Heart right ventricle (tissue), 16 donors: ENCODE measurements at regions not wholly inside any gene's neighbourhood (a gene's known extent, or its start where the extent isn't known, plus 50 kb on each side); places are given as distances from the start of the nearest gene placed in this dataset.
A peak's percentile ranks its signal among the peaks of the same experiment; 100 is the strongest.

Experiments used
- ATAC-seq, 8 donors: fragments of 200-7000 bp; cut with Tn5 transposase; one replicate each; pipeline ENCODE4 v1.9.1; 2020; ENCODE audit warnings: mild to moderate bottlenecking in 8 of 8, moderate library complexity in 8 of 8, moderate number of reproducible peaks in 1 of 8
- DNase-seq, 2 donors: peaks; one replicate each; pipeline ENCODE4 v3.0.0-alpha.2; 2020
- H3K27ac ChIP-seq, 10 donors: fragments of 200-600 bp; sonication (generic) in 2 of 10; one replicate each; pipeline versions ENCODE4 v1.5.0 to v1.8.0; 2020 to 2022; ENCODE audit warnings: mild to moderate bottlenecking in 3 of 10
- H3K27me3 ChIP-seq, 7 donors: fragments of 200-600 bp; one replicate each; pipeline ENCODE4 v1.8.0; 2021 to 2022; ENCODE audit warnings: mild to moderate bottlenecking in 2 of 7
- H3K36me3 ChIP-seq, 9 donors: fragments of 200-600 bp; sonication (generic) in 1 of 9; one replicate each; pipeline versions ENCODE4 v1.5.0 to v1.8.0; 2020 to 2022; ENCODE audit warnings: mild to moderate bottlenecking in 2 of 9
- H3K4me1 ChIP-seq, 9 donors: fragments of 200-600 bp; sonication (generic) in 1 of 9; one replicate each; pipeline versions ENCODE4 v1.5.0 to v1.8.0; 2020 to 2022; ENCODE audit warnings: mild to moderate bottlenecking in 4 of 9
- H3K4me3 ChIP-seq, 10 donors: fragments of 200-600 bp; sonication (generic) in 2 of 10; one replicate each; pipeline versions ENCODE4 v1.5.0 to v1.8.0; 2020 to 2022; ENCODE audit warnings: mild to moderate bottlenecking in 7 of 10, moderate library complexity in 2 of 10
- H3K9me3 ChIP-seq, 11 donors: fragments of 200-600 bp in 10 of 11; sonication (generic) in 2 of 11; one replicate each; pipeline versions ENCODE4 v1.5.0 to v1.8.0; 2013 to 2022; ENCODE audit warnings: mild to moderate bottlenecking in 2 of 11, control low read depth in 1 of 11, moderate library complexity in 1 of 11
- CTCF ChIP-seq, 9 donors: fragments of 200-600 bp; sonication (generic) in 2 of 9; IDR thresholded peaks; one replicate each; pipeline versions ENCODE4 v1.5.0 to v1.8.0; 2021 to 2022; ENCODE audit warnings: antibody characterized with exemption in 9 of 9, mild to moderate bottlenecking in 5 of 9, moderate library complexity in 1 of 9
- WGBS, 2 donors: extraction: QIAGEN DNeasy Blood & Tissue Kit; methylation state at CpG; one replicate each; pipeline ENCODE4 v1.1.7; 2013; ENCODE audit warnings: inconsistent platforms in 1 of 2; 5-methylcytosine and 5-hydroxymethylcytosine counted together
- intact Hi-C, 10 donors: fragments of 100-400 bp; cut with DNase I; formaldehyde crosslinking; loops; one replicate each; pipeline versions ENCODE4 v1.11.1 to v1.14.2; 2022
- donor health status: Arrhythmogenic right ventricular cardiomyopathy.
- donor health status: ischemic (EF 13 %, LVEDD 7.1; RV severe dilation, severe dysfunction).
- donor health status: healthy with polysubstance abuse.
- donor health status: DM: no; HTN: yes; CAD: no.
- donor health status: DM: no; HTN: no; CAD: no.
- donor health status: ischemic (EF 25% LVEDD 6.9; RV normal size, moderate dysfunction).
- donor health status: ischemic (EF 25% LVEDD 5.7; RV mildly dilated, moderate dysfunction).
- donor health status: healthy.
- donor health status: DM: yes; HTN: yes; CAD: no.
- donor health status: Ischemic cardiomyopathy.
- donor health status: ischemic (EF 35%, LVEDD 5.7; RV mildly dilated, moderate dysfunction).
- donor health status: nonischemic (EF 11% LVEDD 7.7; RV severe dilation, severe dysfunction).
- donor health status: DM: yes; HTN: yes; CAD: no.
- donor health status: PGD.
- donor health status: ischemic (EF 29% LVEDD 5.4; RV normal size, mild dysfunction).
- donor health status: nonischemic (EF 23%, LVEDD 6.1; RV moderate dilation, normal function).

GRCh38 chr3:21901484-21901883 lies 150.5 kb upstream of the ZNF385D start:
- Histone ChIP-seq H3K27me3 (no peaks in the 10 kb centered on the region), H3K4me1 (peaks cover 0 to 17% (median 0%) of the 10 kb centered on the region in 9 donors), H3K36me3 (no peaks in the 10 kb centered on the region), H3K9me3 (no peaks in the 10 kb centered on the region), H3K4me3 (no peak overlapping the region), H3K27ac (no peak overlapping the region)
- no peak for TF ChIP-seq CTCF (IDR thresholded peaks at IDR 0.05)
- DNase-seq = no peak
- no peak for ATAC-seq
- WGBS, 2 donors = 86 to 89% methylated on average over 4 of the region's 4 CpGs
- intact Hi-C loops = no loop called here

GRCh38 chr3:21902956-21903355 lies 151.9 kb upstream of the ZNF385D start:
- Histone ChIP-seq H3K27me3 (no peaks in the 10 kb centered on the region), H3K36me3 (no peaks in the 10 kb centered on the region), H3K9me3 (no peaks in the 10 kb centered on the region), H3K27ac (no peak overlapping the region), H3K4me1 (peaks cover 0 to 16% (median 0%) of the 10 kb centered on the region in 9 donors), H3K4me3 (no peak overlapping the region)
- no peak for DNase-seq
- intact Hi-C loops = no loop called here
- no peak for TF ChIP-seq CTCF (IDR thresholded peaks at IDR 0.05)
- no peak for ATAC-seq
- 95 to 97% methylated on average over 4 of the region's 4 CpGs for WGBS, 2 donors

DNA sequence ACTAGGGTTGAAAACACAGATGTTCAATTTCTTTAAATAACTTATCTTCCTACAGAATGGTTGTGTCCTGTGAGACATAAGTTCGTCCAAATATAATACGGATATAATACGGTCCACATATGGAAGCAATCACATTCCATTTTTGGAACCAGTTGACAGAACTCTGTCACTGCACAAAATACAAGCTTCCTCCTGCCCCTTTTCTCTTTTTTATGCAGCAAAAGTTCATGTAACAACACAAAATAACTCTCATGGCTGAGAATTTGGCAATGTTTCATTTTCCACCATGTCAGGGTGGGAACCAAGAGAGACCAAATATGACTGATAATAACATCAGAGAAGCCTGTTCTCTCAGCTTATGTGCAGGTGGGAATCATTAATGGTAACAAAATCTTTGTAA lies 158.1 kb upstream of the ZNF385D start:
- peak in 2 of 8 donors; percentile 29 to 45 for ATAC-seq

GRCh38 chr3:21912711-21913110 lies 161.7 kb upstream of the ZNF385D start:
- H3K4me3 ChIP-seq = no peak overlapping the region
- intact Hi-C loops = no loop called here
- 5% methylated on average over 1 of the region's 1 CpG for WGBS, 2 donors
- no peak for ATAC-seq
- H3K4me1 ChIP-seq = peaks cover 0 to 45% (median 0%) of the 10 kb centered on the region in 9 donors
- no peaks in the 10 kb centered on the region for H3K9me3 ChIP-seq
- no peaks in the 10 kb centered on the region for H3K27me3 ChIP-seq
- DNase-seq = no peak
- no peak for TF ChIP-seq CTCF (IDR thresholded peaks at IDR 0.05)
- H3K27ac ChIP-seq = no peak overlapping the region
- no peaks in the 10 kb centered on the region for H3K36me3 ChIP-seq

More for the DNA sequence above, 158.1 kb upstream of the ZNF385D start:
- intact Hi-C loops = no loop called here
- Histone ChIP-seq H3K36me3 (no peaks in the 10 kb centered on the region), H3K4me3 (no peak overlapping the region), H3K27ac (peak overlapping the region in 1 of 10 donors; percentile 27), H3K27me3 (no peaks in the 10 kb centered on the region), H3K4me1 (peaks cover 0 to 35% (median 0%) of the 10 kb centered on the region in 9 donors), H3K9me3 (no peaks in the 10 kb centered on the region)
- no peak for DNase-seq
- 33 to 47% methylated on average over 3 of the region's 3 CpGs for WGBS, 2 donors
- no peak for TF ChIP-seq CTCF (IDR thresholded peaks at IDR 0.05)
